GM10266 (cell line): ENCODE measurements at regions not wholly inside any gene's neighbourhood (a gene's known extent, or its start where the extent isn't known, plus 50 kb on each side); places are given as distances from the start of the nearest gene placed in this dataset.
"Not testable (repeated sequence)": the region's sequence is repeated elsewhere in the genome, so short reads cannot be mapped to it uniquely, and the experiment has no call there.

ENCODE experiments used
- DNase-seq: peaks from one replicate; pipeline ENCODE4 v3.0.0; 2012; ENCODE audit errors: extremely low spot score
- TF ChIP-seq, protein P1 (sequence below): IDR thresholded peaks from 2 replicates; pipeline ENCODE4 v1.5.1; 2012; ENCODE audit warnings: mild to moderate bottlenecking, low read depth; ENCODE audit not compliant: control insufficient read depth, insufficient read depth; ENCODE audit errors: missing control alignments

DNA sequence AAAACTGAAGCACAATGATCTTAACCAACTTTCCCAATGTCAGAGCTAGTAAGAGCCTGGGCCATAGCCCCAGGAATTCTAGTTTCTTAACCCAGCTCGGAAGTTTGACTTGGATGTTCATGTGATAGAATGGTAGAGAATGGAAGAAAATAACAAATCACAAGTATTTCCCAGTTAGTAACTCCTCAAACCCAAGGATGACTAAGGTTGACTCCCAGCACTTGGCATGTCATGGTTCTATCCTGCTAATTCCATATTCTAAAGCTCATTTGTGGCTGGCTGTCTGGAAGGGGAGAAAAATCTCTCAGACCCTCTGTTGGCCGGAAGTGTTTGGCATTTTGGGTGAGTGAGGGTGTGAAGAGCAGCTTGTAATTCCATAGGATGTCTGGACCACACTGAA lies 248.7 kb downstream of the RFPL4B start:
- no peak for DNase-seq
- TF ChIP-seq, protein P1, sequence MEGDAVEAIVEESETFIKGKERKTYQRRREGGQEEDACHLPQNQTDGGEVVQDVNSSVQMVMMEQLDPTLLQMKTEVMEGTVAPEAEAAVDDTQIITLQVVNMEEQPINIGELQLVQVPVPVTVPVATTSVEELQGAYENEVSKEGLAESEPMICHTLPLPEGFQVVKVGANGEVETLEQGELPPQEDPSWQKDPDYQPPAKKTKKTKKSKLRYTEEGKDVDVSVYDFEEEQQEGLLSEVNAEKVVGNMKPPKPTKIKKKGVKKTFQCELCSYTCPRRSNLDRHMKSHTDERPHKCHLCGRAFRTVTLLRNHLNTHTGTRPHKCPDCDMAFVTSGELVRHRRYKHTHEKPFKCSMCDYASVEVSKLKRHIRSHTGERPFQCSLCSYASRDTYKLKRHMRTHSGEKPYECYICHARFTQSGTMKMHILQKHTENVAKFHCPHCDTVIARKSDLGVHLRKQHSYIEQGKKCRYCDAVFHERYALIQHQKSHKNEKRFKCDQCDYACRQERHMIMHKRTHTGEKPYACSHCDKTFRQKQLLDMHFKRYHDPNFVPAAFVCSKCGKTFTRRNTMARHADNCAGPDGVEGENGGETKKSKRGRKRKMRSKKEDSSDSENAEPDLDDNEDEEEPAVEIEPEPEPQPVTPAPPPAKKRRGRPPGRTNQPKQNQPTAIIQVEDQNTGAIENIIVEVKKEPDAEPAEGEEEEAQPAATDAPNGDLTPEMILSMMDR = no peak

DNA sequence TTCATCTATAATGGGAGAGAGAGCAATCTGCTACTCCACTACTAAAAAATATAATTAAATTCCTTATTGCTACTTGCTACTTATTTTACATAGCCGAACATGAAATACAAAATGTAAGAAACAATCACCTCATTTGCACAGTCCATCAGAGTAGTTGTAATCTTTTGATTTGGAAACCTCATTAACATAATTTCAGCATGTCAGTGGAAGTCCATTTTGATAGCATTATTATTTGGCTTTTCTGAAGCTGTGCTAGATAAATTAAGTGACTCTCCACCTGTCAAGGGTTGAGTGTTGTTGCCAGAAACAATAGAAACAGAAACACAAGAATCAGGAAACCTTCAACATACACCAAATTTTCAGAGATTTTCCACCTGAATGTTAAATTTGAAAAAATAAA lies 250.0 kb downstream of the RFPL4B start:
- no peak for DNase-seq
- TF ChIP-seq, protein P1 = no peak

DNA sequence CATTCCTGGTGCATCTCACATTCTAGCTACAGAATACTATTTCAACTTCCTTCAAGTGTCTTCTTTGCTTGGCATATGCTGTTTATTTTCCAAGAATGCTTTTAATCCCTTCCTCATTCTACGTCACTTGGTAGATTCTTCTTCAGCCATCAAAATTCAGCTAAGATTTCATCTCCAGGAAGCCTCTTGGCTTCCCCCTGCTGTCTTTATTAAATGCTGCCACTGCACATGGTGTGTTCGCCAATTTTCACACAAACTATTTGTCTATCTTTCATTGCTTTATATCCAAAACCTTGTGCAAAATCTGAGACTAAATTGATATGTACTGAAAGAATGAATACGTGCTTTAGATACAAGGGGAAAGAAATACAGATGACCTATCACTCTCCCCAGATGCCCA lies 253.0 kb downstream of the RFPL4B start:
- DNase-seq = no peak
- TF ChIP-seq, protein P1 = no peak

- DNase-seq = no peak
- TF ChIP-seq, protein P1 = no peak
These were observed 256.6 kb downstream of the RFPL4B start for GRCh38 chr6:112603726-112604125.

DNA sequence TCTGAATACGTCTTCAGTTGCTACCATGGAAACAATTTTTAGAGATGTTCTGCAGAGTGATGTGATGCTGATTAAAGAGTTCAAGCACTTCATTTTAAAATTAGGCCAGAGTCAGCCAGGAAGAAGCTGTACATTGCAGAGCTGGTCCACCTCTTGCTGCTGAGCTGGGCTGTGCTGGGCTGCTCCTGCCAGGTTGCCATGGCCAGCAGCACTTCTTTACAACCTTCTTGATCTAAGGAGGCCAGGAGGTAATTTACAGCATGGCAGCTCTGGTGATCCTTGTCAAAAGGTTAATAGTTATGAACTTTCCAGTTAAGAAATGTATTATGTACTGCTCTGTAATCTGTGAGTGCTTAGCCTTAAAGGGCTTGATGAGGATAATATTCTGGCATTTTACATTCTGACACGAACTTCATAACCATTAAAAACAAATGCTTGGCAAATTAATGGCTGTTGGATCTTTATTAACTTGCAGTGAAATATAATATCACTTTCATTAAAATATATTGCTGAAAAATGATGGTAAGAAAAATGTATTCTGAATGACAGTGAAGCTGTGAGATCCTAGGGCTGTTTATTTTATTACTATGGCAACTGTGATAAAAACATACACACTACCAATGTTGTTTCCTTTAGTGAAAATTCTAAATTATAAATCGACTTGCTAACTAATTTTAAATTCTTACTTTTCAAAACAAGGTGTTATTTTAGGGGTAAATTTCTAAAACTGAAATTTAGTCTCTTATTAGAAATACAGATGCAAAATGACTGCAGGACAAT lies 259.7 kb downstream of the RFPL4B start:
- no peak for DNase-seq
- TF ChIP-seq, protein P1 = no peak

GRCh38 chr6:112608925-112609324 lies 261.8 kb downstream of the RFPL4B start:
- not testable (repeated sequence) for DNase-seq

GRCh38 chr6:112613410-112613809 lies 266.3 kb downstream of the RFPL4B start:
- no peak for DNase-seq
- TF ChIP-seq, protein P1 = no peak

- TF ChIP-seq, protein P1 = no peak
- no peak for DNase-seq
These were observed 271.7 kb downstream of the RFPL4B start for GRCh38 chr6:112618849-112619248.
